B cell (primary cell): ENCODE measurements at regions not wholly inside any gene's neighbourhood (a gene's known extent, or its start where the extent isn't known, plus 50 kb on each side); places are given as distances from the start of the nearest gene placed in this dataset.

Source experiments
- EZH2 ChIP-seq: IDR thresholded peaks from 2 replicates; pipeline ENCODE4 v1.6.1; 2012; ENCODE audit warnings: borderline replicate concordance, low read depth, mild to moderate bottlenecking, moderate library complexity, low read length; ENCODE audit not compliant: insufficient read depth, poor library complexity, severe bottlenecking
- TF ChIP-seq, protein P1 (sequence below): fragments of 200-600 bp; IDR thresholded peaks from one replicate; pipeline ENCODE4 v1.8.0; 2022; ENCODE audit warnings: antibody characterized with exemption, mild to moderate bottlenecking

DNA sequence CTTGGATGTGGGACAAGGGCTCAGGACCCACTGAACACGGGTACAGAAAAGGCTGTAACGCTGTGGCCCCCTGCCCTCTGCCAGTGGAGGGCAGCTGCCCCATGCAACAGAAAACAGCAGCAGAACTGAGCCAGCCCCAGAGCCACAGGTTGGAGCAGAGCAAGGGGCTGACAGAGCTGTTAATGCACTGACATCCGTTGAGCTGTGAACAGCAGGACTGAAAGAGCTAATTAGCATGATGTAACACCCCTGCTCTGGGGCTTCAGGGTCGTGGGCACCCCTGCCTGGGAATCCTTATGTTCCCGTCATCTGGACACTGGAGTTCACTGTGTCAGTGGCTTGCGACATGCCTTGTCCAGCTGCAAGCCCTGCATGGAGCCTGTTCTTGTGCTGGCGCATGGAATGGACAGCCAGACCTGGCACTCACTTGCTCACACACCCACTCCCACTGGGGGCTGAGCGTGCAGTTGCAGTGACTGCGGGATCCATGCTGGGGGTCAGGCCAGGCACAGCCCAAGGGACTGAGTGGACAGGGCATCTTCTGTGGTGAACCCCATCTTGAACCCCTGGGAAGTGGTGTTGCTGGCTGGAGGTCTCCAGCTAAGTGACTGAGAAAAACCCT is 293.7 kb downstream of the DNAJB9 start:
- TF ChIP-seq, protein P1, sequence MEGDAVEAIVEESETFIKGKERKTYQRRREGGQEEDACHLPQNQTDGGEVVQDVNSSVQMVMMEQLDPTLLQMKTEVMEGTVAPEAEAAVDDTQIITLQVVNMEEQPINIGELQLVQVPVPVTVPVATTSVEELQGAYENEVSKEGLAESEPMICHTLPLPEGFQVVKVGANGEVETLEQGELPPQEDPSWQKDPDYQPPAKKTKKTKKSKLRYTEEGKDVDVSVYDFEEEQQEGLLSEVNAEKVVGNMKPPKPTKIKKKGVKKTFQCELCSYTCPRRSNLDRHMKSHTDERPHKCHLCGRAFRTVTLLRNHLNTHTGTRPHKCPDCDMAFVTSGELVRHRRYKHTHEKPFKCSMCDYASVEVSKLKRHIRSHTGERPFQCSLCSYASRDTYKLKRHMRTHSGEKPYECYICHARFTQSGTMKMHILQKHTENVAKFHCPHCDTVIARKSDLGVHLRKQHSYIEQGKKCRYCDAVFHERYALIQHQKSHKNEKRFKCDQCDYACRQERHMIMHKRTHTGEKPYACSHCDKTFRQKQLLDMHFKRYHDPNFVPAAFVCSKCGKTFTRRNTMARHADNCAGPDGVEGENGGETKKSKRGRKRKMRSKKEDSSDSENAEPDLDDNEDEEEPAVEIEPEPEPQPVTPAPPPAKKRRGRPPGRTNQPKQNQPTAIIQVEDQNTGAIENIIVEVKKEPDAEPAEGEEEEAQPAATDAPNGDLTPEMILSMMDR, result no peak
- TF ChIP-seq EZH2, result no peak
